GM04503 (cell line): ENCODE measurements at regions not wholly inside any gene's neighbourhood (a gene's known extent, or its start where the extent isn't known, plus 50 kb on each side); places are given as distances from the start of the nearest gene placed in this dataset.
"Not testable (repeated sequence)": the region's sequence is repeated elsewhere in the genome, so short reads cannot be mapped to it uniquely, and the experiment has no call there.

Experiments
- DNase-seq: peaks from one replicate; pipeline ENCODE4 v3.0.0-alpha.2; 2012; ENCODE audit warnings: low read depth

DNA sequence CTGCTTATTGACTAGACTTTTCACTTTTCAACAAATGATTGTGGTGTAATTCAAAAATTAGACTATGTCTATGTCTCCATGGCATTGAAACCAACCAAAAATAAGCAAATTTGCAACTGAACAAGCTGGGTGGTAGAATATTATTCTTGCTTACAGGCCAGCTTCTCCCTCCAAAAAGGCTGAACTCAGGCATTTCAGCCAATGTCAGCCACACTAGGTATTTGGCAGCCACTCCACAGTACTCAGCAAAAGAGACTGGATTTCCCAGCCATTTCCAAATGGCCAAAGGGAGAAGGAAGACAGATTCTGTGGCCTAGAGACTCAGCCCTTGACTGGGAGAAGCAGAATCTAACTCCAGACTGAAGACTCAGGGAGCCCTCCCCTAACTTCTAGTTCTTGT lies 121.8 kb upstream of the IRX5 start:
- DNase-seq, result no peak

DNA sequence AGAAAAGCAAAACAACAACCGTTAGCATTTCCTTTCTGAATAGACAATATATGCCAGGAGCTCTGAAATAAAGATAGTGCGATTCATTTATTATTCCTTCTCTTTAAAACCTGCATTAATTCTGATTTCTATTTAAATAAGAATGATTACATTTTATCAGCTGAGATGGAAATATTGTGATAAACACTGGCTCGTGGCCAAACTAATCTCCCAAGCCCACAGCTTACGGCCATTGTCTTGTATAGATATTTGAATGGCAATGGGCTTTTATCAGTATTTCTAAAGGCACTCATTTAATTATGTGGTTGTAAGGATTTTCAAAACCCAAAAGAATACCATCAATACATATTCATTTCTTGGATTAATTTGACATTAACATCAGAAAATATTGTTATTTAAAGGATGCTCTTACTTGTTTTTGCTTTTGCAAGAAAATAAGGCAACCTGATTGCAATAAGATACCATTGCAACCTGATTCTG lies 123.7 kb upstream of the IRX5 start:
- DNase-seq, result no peak

DNA sequence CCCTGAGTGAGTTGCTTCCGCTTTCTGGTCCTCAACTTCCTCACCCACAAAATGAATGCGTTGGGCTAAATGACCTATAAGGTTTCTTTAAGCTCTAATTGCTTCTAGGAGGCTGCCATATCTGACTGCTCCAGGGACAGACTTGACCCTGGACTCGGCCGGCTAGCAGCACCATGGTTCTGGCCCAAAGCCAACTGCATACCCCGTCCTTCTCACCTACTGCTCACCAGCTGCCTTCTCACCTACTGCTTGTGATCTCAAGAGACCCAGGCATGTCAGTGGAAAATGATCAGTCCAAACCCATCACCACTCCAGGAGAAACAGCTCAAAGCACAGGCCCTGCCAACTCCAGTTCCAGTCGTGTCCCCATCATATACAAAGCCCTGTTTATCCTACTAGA lies 124.3 kb upstream of the IRX5 start:
- DNase-seq, result no peak

DNA sequence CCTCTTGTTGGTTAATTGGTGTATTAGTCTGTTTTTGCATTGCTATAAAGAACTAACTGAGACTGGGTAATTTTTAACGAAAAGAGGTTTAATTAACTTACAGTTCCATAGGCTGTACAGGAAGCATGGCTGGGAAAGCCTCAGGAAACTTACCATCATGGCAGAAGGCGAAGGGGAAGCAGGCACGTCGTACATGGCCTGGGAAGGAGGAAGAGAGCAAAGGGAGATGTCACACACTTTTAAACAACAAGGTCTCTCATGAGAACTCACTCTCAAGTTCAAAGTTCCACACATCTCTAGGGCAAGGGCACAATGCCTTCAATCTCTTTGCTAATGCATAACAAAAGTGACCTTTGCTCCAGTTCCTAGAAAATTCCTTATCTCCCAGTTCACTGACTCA lies 125.0 kb upstream of the IRX5 start:
- no peak for DNase-seq

DNA sequence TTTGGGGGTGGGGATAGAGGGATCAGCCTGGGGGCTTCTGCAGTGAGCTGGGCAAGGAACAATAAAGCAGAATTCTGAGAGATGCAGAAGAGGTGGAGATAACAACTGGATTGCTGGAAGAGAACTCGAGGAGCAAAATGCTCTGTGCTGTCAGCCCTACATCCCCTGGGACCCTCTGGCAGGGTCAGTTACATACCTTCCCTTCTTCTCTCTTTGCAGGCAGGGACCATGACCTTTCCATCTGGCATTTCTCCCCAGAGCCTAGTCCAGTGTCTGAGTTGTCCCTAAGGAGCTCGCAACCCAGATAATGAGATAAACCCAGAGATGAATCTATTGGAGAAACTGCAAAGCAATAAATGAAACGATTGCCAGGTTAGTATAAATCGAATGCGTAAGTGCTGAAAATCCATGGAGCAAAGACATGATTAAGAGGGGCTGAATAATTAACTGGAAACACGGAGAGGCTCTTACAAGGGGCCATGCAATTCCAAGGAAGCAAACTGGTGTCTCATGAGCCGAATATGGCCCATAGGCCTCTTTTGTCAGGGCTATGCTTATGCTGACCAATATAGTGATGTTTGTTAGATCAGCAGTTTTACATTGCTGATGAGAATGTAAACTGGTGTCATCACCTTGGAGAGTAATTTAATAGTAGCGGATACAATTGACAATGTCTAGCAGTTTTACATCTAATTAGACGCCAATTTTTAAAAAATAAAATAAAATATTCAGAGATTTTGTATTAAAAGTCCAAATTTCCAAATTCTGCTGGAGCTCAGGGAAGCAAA lies 129.4 kb upstream of the IRX5 start:
- no peak for DNase-seq

DNA sequence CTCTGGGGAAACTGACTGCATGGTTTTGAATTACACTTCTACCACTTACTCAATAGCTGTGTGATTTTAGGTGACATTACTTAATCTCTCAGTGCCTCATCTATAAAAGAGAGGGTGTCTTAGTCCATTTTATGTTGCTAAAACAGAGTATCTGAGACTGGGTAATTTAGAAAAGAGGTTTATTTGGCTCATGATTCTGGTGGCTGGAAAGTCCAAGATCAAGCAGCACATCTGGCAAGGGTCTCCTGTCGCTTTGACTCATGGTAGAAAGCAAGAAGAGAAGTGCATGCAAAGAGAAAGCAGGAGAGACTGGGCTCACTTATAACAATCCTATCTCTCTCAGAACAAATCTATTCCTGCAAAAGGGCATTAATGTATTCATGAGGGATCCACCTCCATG lies 132.4 kb upstream of the IRX5 start:
- no peak for DNase-seq

DNA sequence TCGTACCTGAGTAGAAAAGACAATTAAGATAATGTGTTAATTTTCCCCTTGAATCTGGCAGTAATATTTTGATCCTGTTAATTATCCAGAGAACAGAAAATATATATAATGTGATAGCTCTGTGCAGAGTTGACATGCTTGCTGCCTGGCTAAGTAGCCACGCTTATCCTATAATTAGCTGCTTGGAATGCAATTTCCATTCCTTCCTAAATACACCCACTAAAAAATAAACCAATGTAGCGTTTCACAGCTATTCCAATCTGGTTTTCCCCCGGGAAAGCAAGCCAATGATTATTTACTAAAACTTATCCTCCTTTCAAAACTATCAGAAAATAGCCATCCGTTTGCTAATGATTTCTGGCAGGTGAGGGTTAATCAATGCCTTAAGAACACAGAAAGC lies 134.5 kb upstream of the IRX5 start:
- no peak for DNase-seq

DNA sequence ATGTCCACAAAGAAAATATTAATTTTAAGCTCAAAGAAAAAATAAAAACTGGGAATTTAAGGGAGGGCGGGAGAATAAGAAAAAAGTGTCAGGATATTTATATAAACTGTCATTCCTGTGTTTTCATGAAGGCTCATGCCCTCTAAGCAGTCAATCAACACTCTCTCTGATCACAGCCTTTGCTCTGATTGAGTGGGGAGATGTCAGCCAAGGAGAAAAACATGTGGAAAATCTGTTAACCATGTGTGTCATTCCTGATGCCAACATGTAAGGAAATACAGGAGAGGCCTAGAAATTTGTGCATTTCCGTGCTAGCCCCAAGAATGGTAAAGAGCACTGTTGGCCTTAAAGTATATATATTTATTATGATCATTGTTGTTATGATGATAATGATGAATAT lies 137.9 kb upstream of the IRX5 start:
- no peak for DNase-seq

DNA sequence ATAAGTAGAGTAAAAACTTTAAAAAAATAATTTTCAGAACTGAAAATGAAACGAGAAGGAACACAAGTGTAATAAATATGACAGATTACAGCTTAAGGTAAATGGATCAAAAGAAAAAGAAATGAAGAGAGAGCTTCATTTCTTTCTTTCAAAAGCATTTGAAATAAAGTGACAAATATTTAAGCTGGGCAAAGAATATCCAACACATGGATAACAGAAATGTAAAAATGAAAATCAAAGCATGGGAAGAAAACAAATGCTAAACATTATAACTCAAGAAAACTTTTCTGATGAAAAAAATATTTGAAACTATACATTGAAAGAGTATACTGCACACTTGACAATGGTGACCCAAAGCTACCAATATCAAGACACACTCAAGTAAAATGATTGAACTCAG lies 143.6 kb upstream of the IRX5 start:
- DNase-seq, result no peak

DNA sequence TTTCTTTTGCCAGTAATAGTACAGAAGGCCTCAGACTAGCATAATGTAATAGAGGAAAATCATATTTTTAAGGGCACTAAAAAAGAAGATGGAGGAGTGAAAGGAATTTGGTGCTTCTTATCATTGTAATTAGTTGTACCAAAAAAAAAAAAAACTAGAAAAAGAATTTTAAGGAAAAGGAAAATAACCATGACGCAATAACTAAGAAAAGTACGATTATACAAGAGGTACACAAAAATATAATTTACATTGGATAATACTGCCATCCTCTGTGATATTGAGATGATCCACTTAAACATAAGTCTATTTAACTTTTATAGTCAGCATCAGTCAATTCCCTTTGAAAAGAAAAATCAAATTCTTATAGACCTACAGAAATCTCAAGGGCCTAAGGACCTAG lies 146.7 kb upstream of the IRX5 start:
- DNase-seq, result no peak

DNA sequence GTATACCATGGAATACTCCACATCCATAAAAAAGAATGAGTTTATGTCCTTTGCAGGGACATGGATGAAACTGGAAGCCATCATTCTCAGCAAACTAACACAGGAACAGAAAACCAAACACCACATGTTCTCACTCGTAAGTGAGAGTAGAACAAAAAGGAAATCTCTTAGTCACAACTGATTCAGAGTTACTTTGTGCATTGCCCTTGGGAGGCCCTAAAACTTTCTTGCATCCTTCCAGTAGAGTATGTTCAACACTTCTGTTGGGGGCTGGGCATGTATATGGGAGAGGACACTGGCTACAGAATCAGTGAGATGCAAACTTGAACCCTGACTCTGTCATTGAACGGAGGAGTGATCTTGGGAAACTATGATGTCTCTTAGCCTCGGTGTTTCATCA lies 147.4 kb upstream of the IRX5 start:
- no peak for DNase-seq

DNA sequence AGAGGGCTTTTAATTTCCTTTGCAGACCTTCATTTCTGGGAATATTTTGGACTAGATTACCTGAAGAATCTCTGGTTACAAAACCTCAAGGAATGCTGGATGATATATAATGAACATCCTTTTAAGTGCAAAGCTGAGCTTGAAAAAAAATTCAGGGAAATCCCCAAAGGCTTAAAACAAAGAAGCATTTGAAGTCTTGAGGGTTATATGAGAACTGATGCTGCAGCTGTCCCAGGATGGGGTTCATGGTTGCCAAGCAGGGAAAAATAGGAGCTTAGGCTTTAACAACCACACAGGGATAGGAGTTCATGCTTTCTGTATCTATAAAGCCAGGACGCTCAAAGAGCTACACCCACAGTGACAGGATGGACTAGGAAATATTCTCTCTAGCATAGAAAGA lies 150.4 kb upstream of the IRX5 start:
- no peak for DNase-seq

DNA sequence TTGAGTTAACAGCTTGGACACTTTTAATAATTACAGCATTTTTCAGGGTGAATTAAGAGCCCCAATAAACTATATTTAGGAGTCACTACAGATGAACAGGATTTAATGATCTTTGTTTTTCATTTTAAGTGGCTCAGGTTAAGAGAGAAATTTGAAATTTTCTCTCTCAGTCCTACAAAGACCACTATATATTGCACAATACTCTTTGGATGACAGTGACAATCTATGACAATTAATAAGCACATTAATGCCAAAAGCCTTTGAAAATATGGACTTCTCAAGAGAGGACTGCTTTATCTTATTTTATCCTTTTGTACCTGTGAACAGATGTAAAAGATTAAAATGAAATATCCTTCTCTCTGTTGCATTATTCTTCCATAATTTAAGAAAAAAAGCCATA lies 151.1 kb upstream of the IRX5 start:
- DNase-seq, result no peak

DNA sequence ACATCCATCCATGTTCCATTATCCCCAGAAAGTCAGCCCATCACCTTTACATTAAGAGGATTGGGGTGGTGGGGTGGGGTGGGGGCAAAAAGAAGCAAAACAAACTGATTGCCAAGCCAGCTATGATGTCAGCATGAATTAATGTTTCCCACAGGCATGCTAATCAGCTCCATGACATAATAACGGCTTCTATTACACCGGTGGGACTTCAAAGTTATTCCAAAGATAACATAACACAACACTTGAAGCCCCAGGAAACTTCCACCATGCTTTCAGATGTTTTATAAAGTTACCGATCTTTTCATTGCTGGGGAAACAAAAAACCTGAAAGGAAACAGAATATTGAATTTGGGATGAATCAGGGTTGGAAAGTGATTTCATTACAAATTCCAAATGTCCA lies 155.9 kb upstream of the IRX5 start:
- no peak for DNase-seq

DNA sequence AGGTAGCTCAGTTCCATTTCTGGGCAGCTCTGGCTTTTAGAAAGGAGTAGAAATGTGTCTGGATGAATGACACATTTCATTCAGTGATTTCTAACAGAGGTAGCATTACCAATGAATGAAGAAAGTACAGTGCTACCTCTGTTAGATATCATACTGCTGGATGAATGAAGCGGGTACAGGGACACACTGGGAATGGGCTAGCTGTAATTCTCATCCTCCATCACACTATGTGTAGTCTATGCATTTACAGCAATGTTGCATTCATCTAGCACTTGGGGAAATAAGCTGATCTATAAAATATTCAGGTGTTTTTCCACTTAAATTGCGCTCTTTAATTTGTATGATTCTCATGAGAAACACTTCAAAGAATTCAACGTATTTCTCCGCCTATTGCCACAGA lies 158.3 kb upstream of the IRX5 start:
- DNase-seq, result no peak

DNA sequence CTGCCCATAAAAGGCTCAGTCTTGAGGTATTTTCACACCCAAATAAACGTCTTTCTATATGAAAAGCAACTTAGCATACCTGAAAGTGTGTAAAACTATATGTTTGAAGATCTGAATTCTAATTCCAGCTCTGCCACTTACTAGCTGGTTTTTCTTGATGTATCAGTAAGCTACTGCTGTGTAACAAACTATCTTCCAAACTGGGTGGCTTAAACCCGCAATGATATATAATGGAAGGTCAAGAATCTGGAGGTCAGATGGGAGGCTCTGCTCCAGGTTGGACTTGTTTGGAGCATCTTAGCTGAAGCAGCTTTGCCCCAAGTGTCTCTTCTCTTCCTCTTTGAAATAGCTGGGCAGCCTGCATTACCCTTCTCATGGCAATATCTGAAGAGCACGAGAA lies 164.3 kb upstream of the IRX5 start:
- DNase-seq, result no peak

DNA sequence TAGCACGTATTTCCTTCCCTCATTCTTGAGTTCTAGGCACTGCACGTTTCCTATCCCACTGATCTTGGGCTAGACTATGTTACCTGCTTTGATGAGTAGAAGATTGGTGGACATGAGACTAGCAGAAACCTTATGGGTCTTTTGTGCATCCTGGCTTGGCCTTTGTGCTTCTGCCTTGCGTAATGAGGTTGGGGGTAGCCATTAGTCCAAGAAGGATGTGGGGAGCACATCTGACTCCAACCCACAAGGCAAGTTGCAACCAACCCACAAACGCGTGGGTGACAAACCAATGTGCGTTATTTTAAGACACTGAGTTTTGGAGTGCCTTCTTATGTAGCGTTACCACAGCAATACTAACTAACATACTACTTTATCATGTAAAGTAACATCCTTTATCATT lies 180.4 kb upstream of the IRX5 start:
- DNase-seq, result no peak

DNA sequence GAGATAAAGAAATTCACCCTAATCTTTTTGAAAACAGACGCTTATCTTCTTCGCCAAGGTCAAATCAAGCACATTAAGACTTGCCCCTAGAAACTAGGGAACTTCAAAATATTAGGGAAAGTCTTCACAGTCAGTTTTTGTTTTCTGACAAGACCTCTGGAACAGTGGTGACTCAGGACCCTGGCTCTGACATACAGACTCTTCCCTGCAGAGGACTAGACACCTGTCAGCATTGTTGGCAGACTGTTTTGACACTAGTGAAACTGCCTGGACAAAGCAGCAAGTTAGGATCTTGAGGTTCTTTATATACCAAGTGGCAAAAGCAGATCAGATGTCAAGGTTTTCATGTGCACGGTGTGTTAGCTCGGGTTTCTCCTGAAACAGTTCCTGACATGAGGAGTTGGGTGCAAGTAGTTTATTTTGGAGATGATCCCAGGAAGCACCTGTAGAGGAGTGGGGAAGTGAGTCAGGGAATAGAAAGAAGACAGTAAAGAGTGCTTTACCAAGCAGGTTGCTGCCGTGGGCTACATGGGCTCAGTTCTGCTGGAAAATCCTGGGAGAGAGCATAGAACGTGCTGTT lies 182.0 kb upstream of the IRX5 start:
- DNase-seq, result no peak

DNA sequence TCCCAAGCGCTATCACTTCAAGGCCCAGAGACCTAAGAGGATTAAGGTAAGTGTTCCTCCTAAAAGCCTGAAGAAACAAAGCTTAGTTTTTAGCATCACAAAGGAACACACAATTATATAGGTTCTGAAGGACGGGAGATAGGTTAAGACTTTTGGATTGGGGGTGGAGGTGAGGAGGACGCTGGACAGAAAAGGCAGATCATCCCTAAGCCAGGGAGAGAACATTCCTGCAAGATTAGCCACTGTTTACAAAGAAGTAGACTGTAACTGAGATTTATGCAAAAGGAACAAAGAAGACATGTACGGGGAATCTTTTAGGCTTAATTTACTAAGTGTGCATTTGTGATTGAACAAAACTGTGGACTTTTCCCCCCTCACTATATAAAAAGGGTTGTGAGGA lies 184.1 kb upstream of the IRX5 start:
- DNase-seq, result no peak

DNA sequence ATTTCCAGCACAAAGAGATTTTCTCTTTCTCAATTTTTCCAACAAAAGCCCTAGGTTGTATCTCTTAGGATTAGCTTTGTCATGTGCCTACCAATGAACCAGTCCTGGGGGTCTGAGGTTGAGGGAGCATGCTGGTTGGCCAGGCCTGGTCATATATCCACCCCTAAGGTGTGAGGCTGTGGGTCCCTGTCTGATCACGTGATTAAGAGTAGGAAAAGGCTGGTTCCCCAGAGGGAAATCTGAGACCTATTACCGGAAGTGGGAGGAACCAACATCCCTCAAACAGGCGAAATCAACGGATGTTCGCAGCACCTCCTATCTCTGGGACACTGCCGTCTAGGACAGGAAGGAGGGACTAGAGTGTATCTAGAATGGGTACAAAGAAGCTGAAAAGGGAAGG lies 185.7 kb upstream of the IRX5 start:
- DNase-seq, result no peak

DNA sequence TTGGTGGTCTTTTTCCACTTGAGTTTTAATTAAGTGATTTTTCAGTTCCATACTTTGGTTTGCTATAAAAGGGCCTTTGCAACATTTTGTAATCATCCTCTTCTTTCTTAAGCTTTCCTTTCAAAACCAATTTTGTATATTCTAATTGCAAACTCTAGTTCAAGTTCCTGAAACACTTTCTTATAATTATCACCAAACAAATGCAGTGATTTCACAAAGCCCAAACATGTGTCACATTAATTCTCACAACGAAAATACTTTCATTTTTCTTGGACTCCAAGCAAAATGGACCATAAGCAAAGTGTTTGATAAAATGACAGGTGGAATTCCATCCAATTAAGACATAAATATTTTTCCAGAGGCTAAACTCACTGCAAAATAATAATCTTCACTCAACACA lies 188.2 kb upstream of the IRX5 start:
- no peak for DNase-seq

DNA sequence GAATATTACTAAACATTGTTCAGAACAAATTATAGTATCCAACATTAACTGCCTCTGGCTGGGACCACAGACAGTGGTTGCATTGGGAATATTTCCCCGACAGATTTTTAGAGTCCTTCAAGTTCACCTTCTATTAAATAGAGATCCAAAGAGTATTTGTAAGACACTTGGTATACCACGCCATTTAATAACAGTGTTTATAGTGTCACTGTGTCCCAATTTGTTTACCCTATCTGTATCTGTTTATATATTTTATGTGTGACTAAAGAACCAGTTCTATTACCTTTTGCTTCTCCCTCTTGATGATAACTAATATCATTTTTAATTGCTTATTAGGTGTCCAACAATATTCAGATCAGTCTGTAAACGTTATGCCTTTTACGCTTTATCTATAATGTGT lies 191.3 kb upstream of the IRX5 start:
- DNase-seq, result no peak

DNA sequence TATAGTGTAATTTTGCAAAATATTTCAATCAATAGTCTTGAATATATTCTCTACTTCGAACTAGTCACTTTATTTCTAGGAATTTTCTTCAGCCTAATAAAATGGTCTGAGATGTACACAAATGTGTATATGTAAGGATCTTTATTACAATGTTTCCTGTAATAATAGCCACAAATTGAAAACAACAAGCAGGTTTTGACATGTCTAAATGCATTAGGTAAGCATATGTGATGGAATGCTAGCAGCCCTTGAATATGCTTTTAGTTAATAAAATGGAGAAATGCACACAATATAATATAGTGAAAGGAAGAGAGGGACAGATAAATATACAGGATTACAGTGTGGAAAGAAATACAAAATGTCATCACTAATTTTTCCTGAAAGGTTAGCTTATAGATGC lies 196.5 kb upstream of the IRX5 start:
- no peak for DNase-seq

DNA sequence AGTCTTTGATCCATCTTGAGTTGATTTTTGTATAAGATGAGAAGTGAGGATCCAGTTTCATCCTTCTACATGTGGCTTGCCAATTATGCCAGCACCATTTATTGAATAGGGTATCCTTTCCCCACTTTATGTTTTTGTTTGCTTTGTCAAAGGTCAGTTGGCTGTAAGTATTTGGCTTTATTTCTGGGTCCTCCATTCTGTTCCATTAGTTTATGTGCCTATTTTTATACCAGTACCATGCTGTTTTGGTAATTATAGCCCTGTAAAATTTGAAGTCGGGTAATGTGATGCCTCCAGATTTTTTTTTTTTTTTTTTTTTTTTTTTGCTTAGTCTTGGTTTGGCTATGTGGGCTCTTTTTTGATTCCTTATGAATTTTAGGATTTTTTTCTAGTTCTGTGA lies 203.0 kb upstream of the IRX5 start:
- DNase-seq, result not testable (repeated sequence)
